HUES6 (cell line): ENCODE measurements at regions not wholly inside any gene's neighbourhood (a gene's known extent, or its start where the extent isn't known, plus 50 kb on each side); places are given as distances from the start of the nearest gene placed in this dataset.
"Not testable (repeated sequence)": the region's sequence is repeated elsewhere in the genome, so short reads cannot be mapped to it uniquely, and the experiment has no call there.

ENCODE experiments used
- H3K27ac ChIP-seq: 2 replicates; pipeline ENCODE4 v1.7.0; 2013; ENCODE audit warnings: low read depth, mild to moderate bottlenecking, low read length, inconsistent platforms
- H3K27me3 ChIP-seq: 2 replicates; pipeline ENCODE4 v1.6.1; 2013; ENCODE audit warnings: low read length; ENCODE audit not compliant: control insufficient read depth, insufficient read depth
- H3K36me3 ChIP-seq: 2 replicates; pipeline ENCODE4 v1.6.1; 2013; ENCODE audit warnings: low read length; ENCODE audit not compliant: control insufficient read depth, insufficient read depth
- H3K4me1 ChIP-seq: 2 replicates; pipeline ENCODE4 v1.6.1; 2013; ENCODE audit warnings: low read length; ENCODE audit not compliant: control insufficient read depth, insufficient read depth
- H3K4me3 ChIP-seq: 2 replicates; pipeline ENCODE4 v1.5.1; 2013; ENCODE audit warnings: low read depth, low read length
- H3K9ac ChIP-seq: one replicate; pipeline ENCODE4 v1.6.1; 2013; ENCODE audit warnings: mild to moderate bottlenecking, low read length
- H3K9me3 ChIP-seq: 2 replicates; pipeline ENCODE4 v1.6.1; 2013; ENCODE audit warnings: low read depth, low read length; ENCODE audit not compliant: control insufficient read depth, insufficient read depth

DNA sequence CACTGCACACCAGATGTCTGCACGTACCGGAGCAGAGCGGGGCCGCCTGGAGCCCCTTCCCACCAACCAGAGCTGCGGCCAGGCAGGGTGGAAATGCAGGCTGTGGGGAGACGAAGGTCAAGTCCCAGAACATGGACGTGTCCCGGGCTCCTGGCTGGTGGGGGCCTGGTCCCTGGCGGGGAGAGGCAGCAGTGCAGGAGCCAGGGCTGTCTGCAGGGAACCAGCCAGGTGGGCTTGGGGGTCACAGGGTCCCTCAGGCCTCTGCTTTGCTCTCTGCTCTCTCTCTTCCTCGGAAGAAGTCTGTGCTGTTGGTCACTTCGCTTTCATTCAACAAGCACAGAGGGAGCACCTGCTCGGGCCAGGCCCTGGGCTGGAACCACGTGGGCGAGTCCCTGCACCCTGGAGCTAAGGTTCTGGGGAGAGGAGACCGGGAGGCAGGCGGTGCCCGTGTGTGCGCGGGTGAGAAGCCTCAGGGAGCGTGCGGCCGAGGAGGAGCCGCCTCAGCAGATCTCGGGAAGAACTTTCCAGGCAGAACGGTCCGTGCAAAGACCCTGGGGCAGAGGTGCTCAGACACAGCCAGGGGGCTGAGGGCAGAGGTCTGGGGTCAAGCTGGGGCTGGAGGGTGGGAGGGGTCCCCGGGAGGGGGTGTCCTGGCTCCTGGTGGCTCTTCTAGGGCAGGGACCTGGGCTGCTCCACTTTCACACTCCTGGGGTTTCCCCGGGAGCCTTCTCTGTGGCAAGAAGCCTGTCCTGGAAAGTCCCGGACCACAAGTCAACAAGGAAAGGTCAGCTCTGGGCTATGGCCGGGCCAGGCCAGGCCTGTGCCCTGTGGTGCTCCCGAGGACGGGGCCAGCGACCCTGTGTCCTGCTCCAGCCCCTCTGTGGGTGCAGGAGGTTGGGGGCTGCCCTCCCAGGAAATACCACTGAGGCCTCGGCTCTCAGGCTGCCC, 5431.0 kb upstream of the TPTE start:
- H3K36me3 ChIP-seq, H3K4me1 ChIP-seq, H3K4me3 ChIP-seq, H3K27me3 ChIP-seq, H3K27ac ChIP-seq, H3K9me3 ChIP-seq, H3K9ac ChIP-seq: not testable (repeated sequence)

- not testable (repeated sequence) for H3K27ac ChIP-seq, H3K27me3 ChIP-seq, H3K9ac ChIP-seq
Measured at GRCh38 chr21:5091274-5091673, 5430.1 kb upstream of the TPTE start.

GRCh38 chr21:5095628-5096027, 5425.8 kb upstream of the TPTE start:
- H3K36me3 ChIP-seq: not testable (repeated sequence)

More at GRCh38 chr21:5091274-5091673, 5430.1 kb upstream of the TPTE start:
- not testable (repeated sequence) for H3K9me3 ChIP-seq, H3K4me3 ChIP-seq, H3K4me1 ChIP-seq, H3K36me3 ChIP-seq

GRCh38 chr21:5098010-5098743, 5423.2 kb upstream of the TPTE start:
- not testable (repeated sequence) for H3K27ac ChIP-seq, H3K4me1 ChIP-seq, H3K9ac ChIP-seq, H3K36me3 ChIP-seq, H3K9me3 ChIP-seq, H3K27me3 ChIP-seq, H3K4me3 ChIP-seq

More at GRCh38 chr21:5095628-5096027, 5425.8 kb upstream of the TPTE start:
- not testable (repeated sequence) for H3K9me3 ChIP-seq, H3K4me1 ChIP-seq, H3K9ac ChIP-seq, H3K4me3 ChIP-seq, H3K27ac ChIP-seq, H3K27me3 ChIP-seq

- not testable (repeated sequence) for H3K36me3 ChIP-seq, H3K4me1 ChIP-seq, H3K9me3 ChIP-seq, H3K4me3 ChIP-seq, H3K27me3 ChIP-seq, H3K27ac ChIP-seq, H3K9ac ChIP-seq
Measured at GRCh38 chr21:5100604-5101174, 5420.7 kb upstream of the TPTE start.

DNA sequence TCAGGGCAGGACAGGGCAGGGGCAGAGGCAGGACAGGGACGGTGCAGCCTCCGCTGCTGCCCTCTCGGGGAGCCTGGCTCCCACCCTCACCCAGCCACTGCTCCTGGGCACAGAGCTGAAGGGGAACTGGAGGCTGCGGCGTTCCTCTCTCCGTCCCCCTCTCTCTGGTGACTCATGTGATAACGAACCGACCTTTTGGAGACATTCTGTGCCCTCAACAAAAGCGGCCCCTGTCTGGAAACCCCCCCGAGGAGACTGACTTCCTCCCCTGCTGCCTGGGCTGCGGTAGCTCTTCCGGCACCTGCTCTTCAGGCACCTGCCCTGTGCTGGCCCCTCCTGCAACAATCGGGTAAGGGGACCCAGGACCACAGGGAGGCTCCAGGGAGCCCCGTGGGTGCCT, 5419.6 kb upstream of the TPTE start:
- not testable (repeated sequence) for H3K4me1 ChIP-seq, H3K9me3 ChIP-seq, H3K27me3 ChIP-seq, H3K36me3 ChIP-seq, H3K4me3 ChIP-seq, H3K27ac ChIP-seq, H3K9ac ChIP-seq

- not testable (repeated sequence) for H3K4me1 ChIP-seq, H3K9me3 ChIP-seq, H3K27ac ChIP-seq, H3K4me3 ChIP-seq, H3K36me3 ChIP-seq, H3K9ac ChIP-seq, H3K27me3 ChIP-seq
Measured at GRCh38 chr21:5103880-5104561, 5417.4 kb upstream of the TPTE start.

DNA sequence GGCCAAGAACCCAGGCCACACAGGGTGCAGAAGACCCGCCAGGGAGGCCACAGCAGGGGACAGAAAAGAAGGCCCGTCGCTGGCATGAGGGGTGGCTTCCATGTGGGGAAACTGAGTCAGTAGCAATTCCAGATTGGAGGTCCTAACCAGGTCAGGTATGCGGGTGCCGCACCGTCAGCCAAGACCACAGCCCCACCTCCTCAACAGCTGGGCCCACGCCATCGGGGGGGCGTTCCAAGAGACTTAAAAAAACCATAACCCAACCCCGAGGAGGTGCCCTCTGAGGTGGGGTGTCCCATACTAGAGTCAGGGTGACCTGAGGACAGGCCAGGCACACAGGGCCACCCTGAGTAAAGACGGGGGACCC, 5416.8 kb upstream of the TPTE start:
- not testable (repeated sequence) for H3K9ac ChIP-seq, H3K27me3 ChIP-seq, H3K27ac ChIP-seq

DNA sequence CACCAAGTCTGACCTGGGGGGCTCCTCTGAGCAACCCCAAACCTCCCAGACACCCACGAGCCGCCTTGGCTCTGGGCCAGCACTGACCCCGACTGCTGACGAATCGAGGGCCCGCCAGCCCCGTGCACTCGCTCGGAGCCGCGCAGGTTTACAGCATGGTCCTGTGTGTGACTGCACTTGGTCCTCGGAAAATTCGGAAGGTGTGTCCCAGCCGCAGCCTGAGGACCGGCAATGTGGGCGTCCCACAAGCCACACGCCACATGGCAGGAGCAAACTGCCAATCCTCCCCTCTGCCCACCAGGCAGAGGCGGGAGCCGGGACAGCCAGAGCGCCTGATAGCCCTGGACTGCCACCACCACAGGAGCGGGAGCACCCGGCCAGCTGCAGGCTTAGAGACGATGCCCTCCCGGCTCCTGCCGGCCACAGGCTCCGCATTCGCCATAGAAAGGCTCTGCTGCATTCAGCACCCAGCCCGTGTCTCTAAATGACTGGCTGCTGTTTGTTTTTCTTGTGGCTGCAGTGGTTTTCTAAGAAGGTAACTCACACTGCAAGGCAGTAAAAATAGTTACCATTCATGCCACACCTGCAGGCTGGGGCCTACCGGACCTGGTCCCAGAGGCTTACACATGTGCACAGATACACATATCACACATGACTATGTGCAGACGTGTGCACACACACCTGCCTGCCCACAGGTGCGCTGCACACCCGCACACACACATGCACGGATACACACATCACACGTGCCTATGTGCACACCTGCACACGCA, 5415.3 kb upstream of the TPTE start:
- H3K4me3 ChIP-seq, H3K36me3 ChIP-seq, H3K27me3 ChIP-seq, H3K9ac ChIP-seq, H3K9me3 ChIP-seq, H3K27ac ChIP-seq, H3K4me1 ChIP-seq: not testable (repeated sequence)

More for the DNA sequence above, 5416.8 kb upstream of the TPTE start:
- not testable (repeated sequence) for H3K4me1 ChIP-seq, H3K4me3 ChIP-seq, H3K36me3 ChIP-seq, H3K9me3 ChIP-seq

DNA sequence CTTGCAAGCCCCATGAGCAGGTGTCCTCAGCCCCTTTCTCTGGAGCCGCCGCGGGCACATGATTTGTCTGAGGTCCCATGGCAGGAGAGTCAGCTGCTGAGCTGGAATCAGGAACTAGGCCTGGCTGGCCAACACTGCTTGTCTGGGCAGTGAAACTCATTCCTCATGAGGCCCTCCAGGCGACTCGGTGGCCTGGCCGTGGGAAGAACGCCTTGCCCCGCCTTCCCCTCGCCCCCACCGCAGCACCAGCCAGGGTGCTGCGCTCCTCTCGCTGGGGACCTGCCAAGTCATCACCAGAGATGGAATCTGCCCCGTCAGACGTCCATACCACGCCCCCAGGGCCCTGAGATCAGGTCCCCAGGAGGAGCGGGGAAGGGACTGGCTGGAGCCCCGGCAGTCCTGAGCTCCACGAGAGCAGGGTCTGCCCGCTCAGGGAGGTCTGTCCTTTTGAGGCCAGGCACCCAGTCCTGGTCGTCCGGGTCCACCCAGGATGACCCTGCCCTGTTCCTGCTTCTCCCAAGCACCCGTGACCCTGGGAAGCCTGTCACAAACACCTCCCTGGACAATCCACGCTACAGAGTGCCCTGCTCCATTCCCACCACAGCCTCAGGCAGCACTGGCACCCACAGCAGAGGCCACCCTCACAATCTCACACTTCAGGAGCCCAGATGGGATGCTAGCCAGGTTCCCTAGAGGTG, 5414.5 kb upstream of the TPTE start:
- not testable (repeated sequence) for H3K4me1 ChIP-seq, H3K9ac ChIP-seq, H3K36me3 ChIP-seq, H3K4me3 ChIP-seq, H3K9me3 ChIP-seq, H3K27me3 ChIP-seq, H3K27ac ChIP-seq
